ENCODE measurements at regions not wholly inside any gene's neighbourhood (a gene's known extent, or its start where the extent isn't known, plus 50 kb on each side); places are given as distances from the start of the nearest gene placed in this dataset.

DNA sequence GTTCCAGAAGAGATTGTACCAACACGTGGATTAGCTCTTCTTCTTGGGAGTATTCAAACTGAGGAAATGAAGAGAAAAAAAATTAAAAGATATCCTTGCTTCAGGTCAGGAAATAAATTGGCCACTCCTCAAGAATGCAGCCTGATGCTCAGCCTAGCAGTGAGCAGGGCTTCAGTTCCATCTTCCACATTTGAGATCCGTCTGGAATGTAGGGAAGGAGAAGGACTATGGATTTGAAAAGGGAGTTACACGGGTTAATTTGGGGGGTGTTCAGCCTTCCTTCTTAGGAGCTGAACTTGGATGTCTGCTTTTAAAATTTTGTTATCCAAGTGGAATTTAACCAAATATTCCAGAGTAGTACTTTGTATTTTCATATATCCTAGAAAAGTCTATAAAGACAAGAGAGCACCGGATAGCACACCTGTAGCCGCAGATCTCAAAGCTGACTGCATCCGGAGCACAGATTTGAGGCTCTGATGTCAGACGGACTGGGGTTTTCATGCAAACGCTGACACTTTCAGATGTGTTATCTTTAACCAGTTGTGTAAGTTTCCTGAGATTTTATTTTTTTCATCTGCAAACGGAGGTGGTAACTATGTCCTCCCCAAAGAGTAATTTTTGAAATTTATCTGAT lies 99.3 kb downstream of the COPS8 start:
- no peak for TF ChIP-seq POLR2AphosphoS5 (IDR thresholded peaks at IDR 0.05; ENCODE audit: low read depth)
- TF ChIP-seq, protein P1, sequence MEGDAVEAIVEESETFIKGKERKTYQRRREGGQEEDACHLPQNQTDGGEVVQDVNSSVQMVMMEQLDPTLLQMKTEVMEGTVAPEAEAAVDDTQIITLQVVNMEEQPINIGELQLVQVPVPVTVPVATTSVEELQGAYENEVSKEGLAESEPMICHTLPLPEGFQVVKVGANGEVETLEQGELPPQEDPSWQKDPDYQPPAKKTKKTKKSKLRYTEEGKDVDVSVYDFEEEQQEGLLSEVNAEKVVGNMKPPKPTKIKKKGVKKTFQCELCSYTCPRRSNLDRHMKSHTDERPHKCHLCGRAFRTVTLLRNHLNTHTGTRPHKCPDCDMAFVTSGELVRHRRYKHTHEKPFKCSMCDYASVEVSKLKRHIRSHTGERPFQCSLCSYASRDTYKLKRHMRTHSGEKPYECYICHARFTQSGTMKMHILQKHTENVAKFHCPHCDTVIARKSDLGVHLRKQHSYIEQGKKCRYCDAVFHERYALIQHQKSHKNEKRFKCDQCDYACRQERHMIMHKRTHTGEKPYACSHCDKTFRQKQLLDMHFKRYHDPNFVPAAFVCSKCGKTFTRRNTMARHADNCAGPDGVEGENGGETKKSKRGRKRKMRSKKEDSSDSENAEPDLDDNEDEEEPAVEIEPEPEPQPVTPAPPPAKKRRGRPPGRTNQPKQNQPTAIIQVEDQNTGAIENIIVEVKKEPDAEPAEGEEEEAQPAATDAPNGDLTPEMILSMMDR (IDR thresholded peaks at IDR 0.05; ENCODE audit: insufficient read depth, low read length) = no peak
